ENCODE measurements at regions not wholly inside any gene's neighbourhood (a gene's known extent, or its start where the extent isn't known, plus 50 kb on each side); places are given as distances from the start of the nearest gene placed in this dataset.

GRCh38 chr9:108468364-108468763 is 387.4 kb downstream of the ACTL7B start:
- Mint-ChIP-seq H3K27me3 (ENCODE audit: low read depth in 3 of 3) (peaks cover 0 to 10% (median 0%) of the 10 kb centered on the region in 3 donors), H3K36me3 (no peaks in the 10 kb centered on the region), H3K4me1 (peaks cover 25% of the 10 kb centered on the region), H3K27ac (peak overlapping the region in 1 of 7 donors; percentile 20), H3K9me3 (peaks cover 0 to 4% (median 3%) of the 10 kb centered on the region in 7 donors), H3K4me3 (no peak overlapping the region)
- Histone ChIP-seq H3K79me2 (ENCODE audit: insufficient read depth, low read length) (no peaks in the 10 kb centered on the region), H3K4me2 (replicated peaks; ENCODE audit: extremely low read depth, low read length, poor library complexity, severe bottlenecking) (no peak overlapping the region), H2AFZ (ENCODE audit: insufficient read depth, low read depth, low read length, poor library complexity, severe bottlenecking) (no peak overlapping the region), H3K4me1 (ENCODE audit: control insufficient read depth in 1 of 2, insufficient read depth in 2 of 2, low read length in 2 of 2) (peaks cover 20 to 21% of the 10 kb centered on the region in 2 donors), H3K9ac (ENCODE audit: insufficient read depth, low read length, poor library complexity, severe bottlenecking) (no peak overlapping the region), H3K4me3 (replicated peaks in 1 of 3; ENCODE audit: low read depth in 2 of 3, low read length in 3 of 3) (peak overlapping the region in 1 of 3 experiments; percentile 1), H3K9me3 (replicated peaks in 1 of 2; ENCODE audit: control insufficient read depth in 1 of 2, insufficient read depth in 1 of 2, low read length in 2 of 2) (no peaks in the 10 kb centered on the region), H3K36me3 (replicated peaks in 1 of 2; ENCODE audit: control insufficient read depth in 1 of 2, insufficient read depth in 2 of 2, low read length in 2 of 2) (no peaks in the 10 kb centered on the region), H3K27me3 (ENCODE audit: control insufficient read depth in 2 of 2, insufficient read depth in 2 of 2, low read length in 2 of 2) (no peaks in the 10 kb centered on the region), H4K20me1 (ENCODE audit: insufficient read depth, low read length) (no peaks in the 10 kb centered on the region), H3K27ac (ENCODE audit: low read depth in 1 of 2, low read length in 2 of 2) (no peak overlapping the region)
- TF ChIP-seq CTCF (IDR thresholded peaks at IDR 0.05) = peak; percentile 47
- intact Hi-C loops (cut with micrococcal nuclease) = loop anchor here in 1 of 2 donors (5.0 kb wide), 1 partner anchor 99 kb away; no protein-coding TSS in a partner anchor
- DNase-seq = peak; percentile 12 to 47 (median 45)
- 90% methylated on average over 2 of the region's 4 CpGs for WGBS (ENCODE audit: insufficient coverage)

- Mint-ChIP-seq H3K4me1 (peaks cover 25% of the 10 kb centered on the region), H3K9me3 (peaks cover 0 to 4% (median 3%) of the 10 kb centered on the region in 7 donors), H3K36me3 (no peaks in the 10 kb centered on the region), H3K27me3 (ENCODE audit: low read depth in 3 of 3) (peaks cover 0 to 10% (median 0%) of the 10 kb centered on the region in 3 donors), H3K27ac (peak overlapping the region in 1 of 7 donors; percentile 20), H3K4me3 (no peak overlapping the region)
- Histone ChIP-seq H3K4me3 (replicated peaks in 1 of 3; ENCODE audit: low read depth in 2 of 3, low read length in 3 of 3) (no peak overlapping the region), H3K4me1 (ENCODE audit: control insufficient read depth in 1 of 2, insufficient read depth in 2 of 2, low read length in 2 of 2) (peaks cover 20 to 21% of the 10 kb centered on the region in 2 donors), H3K9ac (ENCODE audit: insufficient read depth, low read length, poor library complexity, severe bottlenecking) (no peak overlapping the region), H4K20me1 (ENCODE audit: insufficient read depth, low read length) (no peaks in the 10 kb centered on the region), H3K36me3 (replicated peaks in 1 of 2; ENCODE audit: control insufficient read depth in 1 of 2, insufficient read depth in 2 of 2, low read length in 2 of 2) (no peaks in the 10 kb centered on the region), H3K4me2 (replicated peaks; ENCODE audit: extremely low read depth, low read length, poor library complexity, severe bottlenecking) (no peak overlapping the region), H3K79me2 (ENCODE audit: insufficient read depth, low read length) (no peaks in the 10 kb centered on the region), H3K27ac (ENCODE audit: low read depth in 1 of 2, low read length in 2 of 2) (no peak overlapping the region), H3K9me3 (replicated peaks in 1 of 2; ENCODE audit: control insufficient read depth in 1 of 2, insufficient read depth in 1 of 2, low read length in 2 of 2) (no peaks in the 10 kb centered on the region), H3K27me3 (ENCODE audit: control insufficient read depth in 2 of 2, insufficient read depth in 2 of 2, low read length in 2 of 2) (no peaks in the 10 kb centered on the region), H2AFZ (ENCODE audit: insufficient read depth, low read depth, low read length, poor library complexity, severe bottlenecking) (no peak overlapping the region)
- WGBS (ENCODE audit: insufficient coverage) = 94% methylated on average over 3 of the region's 6 CpGs
- intact Hi-C loops (cut with micrococcal nuclease) = loop anchor here in 1 of 2 donors (5.0 kb wide), 1 partner anchor 100 kb away; no protein-coding TSS in a partner anchor
- no peak for DNase-seq
- TF ChIP-seq CTCF (IDR thresholded peaks at IDR 0.05) = no peak
Observed at GRCh38 chr9:108467653-108468324, 388.0 kb downstream of the ACTL7B start.

Data from CD14-positive monocyte (primary cell).